ENCODE measurements at regions not wholly inside any gene's neighbourhood (a gene's known extent, or its start where the extent isn't known, plus 50 kb on each side); places are given as distances from the start of the nearest gene placed in this dataset.
"Not testable (repeated sequence)": the region's sequence is repeated elsewhere in the genome, so short reads cannot be mapped to it uniquely, and the experiment has no call there.

DNA sequence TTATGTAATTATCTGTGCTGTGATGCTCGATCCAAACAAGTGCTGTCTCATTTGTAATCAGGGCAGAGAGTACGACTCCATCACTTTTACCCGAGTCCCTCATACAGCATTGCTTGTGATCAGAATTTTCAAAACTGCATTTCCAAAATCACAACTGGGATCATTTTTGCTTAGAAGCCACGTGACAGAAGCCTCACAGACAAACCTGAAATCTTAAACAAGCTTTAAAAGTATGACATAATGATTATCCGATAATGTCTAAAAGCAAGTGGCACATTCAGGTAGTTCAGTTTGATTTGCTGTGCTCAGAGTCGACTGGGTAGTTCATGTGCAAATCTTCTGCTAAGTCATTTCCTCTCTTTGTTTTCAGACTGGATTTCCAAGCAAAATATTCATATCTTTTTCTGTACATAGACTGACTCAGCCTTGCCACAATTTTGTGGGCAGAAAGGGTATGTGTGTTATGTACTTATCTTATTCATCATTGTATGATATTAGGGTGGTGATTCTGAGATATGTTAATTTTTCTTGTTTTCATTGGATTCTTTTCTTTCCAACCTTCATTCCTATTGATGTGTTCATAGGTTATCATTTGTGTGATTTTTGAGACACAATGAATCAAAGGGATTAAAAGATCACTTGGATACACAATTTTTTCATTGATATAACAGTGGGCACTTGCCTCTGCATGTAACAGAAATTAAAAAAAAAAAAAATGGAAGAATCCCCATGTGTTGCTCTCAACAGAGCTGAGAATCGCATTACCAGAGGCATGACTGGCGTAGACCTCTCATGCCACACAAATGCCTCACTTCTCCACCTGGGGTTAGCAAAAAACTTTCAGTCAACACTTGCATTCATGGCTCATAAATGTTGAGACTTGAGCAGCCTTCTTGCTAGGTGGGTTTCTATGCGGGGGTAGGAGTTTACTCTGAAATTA, 355.7 kb downstream of the LTN1 start:
- DNase-seq: no peak

DNA sequence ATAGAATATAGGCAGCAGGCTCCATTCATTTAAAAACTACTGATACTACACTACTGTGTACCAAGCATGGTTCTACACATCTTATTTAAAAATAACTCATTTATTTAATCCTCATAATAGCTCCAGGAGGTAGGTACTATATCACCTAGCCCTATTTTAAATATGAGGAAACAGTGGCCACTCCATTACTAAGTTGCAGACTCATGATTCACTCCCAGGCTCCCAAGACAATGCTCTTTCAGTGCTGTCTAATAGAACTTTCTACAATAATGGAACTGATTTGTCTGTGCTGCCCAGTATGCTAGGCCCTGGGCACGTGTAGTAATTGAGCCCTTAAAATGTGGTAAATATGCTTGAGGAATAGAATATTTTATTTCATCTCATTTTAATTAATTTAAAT, 357.1 kb downstream of the LTN1 start:
- no peak for DNase-seq

DNA sequence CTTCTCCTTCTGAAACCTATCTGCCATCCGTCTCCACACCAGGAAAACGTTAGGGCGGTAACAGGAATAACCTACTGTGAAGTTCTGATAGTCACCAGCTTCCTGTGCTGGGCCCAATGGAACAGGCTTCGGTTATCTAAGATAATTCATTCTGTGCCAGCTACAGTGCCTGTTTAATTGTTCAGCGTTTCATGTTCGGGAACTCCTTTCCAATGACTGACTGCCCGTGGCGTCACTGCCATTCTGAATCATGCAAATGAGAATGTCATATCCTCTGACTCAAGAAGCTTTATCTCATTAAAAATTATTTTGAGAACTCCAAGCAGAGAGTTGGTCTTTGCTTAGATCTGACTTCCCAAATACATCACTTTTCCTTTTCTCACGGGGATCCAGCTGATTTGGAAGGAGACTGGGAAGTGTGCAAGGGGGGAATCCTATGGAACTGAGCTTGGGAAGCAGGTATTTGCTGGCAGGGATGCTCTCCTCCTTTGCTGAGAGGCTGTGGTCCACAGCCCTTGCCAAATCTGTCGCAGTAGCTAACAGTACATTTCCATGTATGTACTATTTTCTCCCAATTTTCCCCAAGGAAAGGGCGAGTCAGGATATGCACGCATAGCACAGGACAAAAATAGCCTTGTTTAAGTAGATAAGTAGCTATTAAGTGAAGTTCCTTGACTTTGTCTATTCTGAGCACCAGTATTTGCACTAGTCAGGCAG, 358.7 kb downstream of the LTN1 start:
- DNase-seq: no peak

DNA sequence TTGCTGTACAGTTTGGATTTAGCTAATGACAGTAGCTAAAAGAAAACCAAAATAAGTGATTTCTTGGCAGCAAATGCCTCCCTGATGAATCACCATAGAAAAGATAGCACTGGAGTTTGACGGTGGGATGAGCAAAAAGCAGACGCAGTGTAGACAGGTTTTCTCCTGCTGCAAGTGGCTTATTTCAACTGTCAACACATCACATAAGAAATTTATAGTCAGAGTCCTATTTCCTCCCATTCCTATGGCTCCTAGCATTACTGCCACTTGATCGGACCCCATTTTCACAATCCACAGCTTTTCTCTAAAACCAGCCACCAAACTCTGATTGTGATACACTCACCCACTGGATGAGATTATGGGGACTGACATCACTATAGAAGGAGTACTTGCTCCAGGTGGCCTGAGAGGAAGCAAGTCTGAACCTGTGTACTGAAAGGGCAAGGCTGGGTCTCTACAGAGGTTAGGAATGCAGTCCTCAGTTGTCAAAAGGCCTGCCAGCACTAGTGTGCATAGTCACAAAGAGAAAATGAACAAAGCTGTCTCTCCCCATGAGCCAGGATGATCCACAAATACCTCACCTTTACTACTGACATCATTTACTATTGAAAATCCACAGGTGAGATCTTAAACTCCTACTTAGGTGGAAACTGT, 359.8 kb downstream of the LTN1 start:
- DNase-seq: no peak

DNA sequence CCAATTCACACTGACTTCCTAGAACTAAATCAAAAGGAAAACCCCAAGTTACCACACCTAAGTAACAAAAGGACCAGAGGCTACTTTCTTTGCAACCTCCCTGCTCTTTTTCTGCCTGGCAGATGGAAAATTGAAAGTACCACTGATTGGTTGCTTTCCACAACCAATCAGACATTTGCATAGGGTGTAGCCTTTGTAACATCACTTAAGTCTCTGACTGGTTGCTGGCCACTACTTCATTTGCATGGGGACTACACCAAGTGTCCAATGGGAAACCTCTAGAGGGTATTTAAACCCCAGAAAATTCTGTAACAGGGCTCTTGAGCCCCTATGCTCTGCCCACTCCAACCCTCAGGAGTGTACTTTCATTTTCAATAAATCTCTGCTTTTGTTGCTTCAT, 365.0 kb downstream of the LTN1 start:
- no peak for DNase-seq

DNA sequence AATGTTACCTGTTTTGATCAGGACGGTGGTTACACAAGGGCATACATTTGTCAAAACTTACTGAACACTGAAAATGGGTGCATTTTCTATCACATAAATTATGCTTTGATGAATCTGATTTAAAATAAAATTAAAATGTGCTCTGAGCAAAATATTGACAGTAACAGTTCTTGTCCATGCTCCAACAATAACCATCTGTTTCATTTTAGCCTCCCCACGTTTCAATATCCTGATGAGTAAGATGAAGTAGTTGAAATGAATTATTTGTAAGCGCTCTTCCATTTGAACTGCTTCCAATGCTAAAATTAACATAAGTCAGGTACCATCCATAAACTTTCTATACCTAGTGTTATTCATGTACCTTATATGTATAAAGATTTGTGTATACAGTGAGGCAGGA, 365.4 kb downstream of the LTN1 start:
- DNase-seq: no peak

DNA sequence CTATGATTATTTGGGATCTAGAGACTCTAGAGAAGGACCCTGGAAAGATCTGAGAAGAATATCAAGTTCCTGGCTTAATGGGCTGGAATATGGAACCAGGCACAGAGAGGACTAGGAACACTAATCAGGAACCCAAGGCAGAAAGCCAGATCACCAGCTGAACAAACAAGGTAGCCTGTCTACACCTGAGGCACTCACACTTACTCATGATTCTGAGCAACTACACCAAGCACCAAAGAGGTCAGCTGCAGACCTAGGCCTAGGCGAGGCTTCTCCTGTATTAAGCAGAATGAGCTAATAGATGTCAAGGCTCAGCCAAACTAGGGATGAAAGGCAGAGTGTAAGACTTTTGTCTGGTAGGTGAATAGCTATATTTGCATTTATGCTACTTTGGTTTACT, 368.1 kb downstream of the LTN1 start:
- DNase-seq: no peak

DNA sequence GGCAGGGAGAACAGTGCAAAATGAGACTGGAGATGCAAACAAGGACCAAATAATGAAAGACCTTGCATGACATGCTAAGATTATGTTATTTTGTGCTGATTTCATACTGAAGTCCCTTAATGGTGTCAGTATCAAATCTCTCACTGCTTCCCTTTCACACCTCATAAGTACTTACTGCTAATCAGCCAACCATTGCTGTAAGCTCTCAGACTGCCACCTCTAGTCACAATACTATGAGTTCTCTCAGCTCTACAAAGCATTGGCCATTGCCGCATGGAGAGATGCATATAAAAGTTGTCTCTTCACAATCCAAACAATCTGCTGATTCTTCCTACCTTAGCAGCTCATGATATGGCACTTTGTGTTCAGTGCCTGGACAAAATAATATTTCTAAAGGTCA, 375.4 kb downstream of the LTN1 start:
- no peak for DNase-seq

DNA sequence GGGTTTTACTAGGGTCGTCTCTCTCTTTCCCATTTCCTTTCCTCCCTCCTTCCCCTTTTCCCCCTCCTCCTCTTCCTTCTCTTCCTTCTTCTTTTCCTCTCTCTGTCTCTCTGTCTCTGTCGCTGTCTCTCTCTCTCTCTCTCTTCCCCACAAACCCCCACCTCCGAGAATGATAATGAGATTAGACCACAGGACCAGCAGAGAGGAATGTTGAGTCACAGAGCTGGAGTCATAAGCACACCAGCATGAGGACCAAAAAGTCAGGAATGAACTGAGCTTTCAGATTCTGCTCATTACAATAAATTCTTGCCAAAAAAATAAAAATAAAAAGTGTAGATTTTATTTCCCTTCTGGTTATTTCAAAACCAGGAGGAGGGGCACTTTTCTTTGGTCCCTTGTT, 377.4 kb downstream of the LTN1 start:
- no peak for DNase-seq

DNA sequence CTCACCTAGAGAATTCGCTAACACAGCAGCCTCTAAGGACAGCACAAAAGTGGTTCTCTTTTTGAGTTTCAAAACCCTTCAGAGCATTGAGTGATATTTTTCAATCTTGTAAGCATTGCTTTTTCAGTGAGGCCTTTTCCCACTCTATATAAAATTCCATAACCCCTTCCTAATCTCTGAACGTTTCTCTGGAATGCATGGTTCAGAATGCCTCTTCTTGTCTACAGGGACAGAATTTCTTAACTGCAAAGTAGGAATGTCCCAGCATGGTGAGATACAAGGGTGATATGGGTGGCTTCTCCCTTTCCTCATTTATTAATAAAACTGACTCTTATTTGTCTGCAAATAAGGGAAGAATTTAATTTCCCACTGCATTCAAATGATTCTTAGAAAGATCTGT, 377.9 kb downstream of the LTN1 start:
- DNase-seq: no peak

DNA sequence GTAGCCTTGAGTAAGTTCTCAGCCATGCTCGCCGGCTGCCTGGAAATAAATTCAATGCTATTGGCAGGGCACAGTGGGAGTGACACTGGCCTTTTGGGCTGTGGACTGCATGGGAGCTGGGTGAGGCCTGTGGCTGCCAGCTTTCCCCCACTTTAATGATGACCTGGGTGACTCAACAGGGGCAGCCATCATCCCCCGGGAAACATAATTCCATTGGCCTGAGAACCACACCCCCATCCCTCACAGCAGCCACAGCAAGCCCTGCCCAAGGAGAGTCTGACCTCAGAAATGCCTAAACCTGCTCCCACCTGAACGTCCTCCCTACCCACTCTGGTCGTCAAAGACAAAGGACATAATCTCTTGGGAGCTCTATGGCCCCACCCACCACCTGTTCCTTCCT, 384.0 kb downstream of the LTN1 start:
- DNase-seq: no peak

DNA sequence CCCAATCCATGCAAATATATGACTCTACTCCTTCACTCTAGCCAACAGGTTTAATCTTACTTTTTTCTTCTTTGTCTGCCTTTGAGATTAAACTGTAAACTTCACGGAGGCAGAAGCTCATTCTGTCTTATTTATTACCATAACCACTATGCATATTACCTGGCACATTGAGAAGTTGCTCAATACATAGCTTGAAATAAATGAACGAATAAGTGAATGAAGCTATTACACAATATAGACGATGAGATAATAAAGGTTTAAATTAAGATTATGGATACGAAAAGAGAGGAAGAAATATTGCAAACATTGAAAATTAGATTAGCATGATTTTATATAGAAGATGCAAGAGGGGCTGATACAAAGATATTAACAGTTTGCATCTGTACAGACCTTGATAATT, 385.1 kb downstream of the LTN1 start:
- DNase-seq: no peak

DNA sequence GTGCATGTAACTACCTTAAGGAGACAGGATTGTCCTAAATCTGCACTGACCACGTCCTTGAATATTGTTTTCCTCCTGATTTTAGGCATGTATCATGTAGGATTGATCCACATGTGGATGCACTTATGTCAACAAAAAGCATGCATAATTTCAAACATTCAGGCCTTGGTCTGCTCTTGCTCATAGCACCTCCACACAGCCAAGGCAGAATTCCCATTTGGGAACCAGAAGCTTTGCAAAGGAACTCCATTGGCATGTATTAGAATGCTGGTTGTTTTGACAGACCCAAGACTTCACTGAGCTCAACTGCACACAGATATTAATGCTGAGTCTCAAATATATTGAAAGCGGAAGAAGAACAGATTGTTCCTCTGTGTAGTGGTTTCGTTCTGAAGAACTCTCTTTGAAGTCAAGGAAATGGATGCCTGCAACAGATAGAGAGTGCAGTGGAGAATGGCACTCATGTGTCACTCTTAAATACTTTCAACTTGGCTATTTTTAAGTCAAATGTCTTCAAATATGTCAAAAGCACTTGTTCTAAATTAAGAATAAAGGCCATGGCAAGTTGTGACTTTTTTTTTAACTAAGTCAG, 387.6 kb downstream of the LTN1 start:
- DNase-seq: no peak

DNA sequence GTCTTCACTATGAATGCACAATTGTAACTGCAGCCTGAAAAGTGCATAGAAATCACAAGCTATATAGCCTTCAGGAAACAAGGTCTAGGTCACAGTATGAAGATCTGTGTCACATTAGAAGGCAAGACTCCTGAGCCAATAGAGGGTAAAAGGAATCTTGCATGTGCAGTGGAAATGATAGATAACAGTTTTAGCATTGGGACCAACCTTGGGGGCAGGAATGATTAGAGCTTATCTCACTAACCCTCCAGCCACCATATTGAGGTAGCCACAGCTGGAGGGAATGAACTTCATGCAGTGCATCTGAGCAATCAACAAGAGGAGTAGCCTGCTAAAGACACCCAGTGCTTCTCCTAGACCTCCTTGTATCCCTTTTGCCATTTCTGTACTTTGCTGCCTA, 390.1 kb downstream of the LTN1 start:
- no peak for DNase-seq

DNA sequence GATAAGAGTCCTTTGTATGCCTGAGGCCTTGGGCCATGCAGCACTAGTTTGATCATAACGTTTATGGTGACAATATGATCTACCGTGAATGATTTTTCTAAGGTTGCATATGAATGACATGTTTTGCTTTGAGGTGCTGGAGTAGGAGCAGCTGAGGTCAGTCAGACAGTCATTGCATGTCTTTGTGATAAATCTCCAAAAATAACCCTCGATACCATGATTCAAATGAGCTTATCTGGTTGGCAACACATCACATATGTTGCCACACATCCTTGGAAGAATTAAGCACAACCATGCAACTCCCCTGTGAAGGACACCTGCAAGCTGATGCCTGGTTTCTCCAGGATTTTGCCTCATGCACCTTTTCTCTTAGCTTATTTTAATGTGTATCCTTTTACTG, 394.5 kb downstream of the LTN1 start:
- DNase-seq: no peak

DNA sequence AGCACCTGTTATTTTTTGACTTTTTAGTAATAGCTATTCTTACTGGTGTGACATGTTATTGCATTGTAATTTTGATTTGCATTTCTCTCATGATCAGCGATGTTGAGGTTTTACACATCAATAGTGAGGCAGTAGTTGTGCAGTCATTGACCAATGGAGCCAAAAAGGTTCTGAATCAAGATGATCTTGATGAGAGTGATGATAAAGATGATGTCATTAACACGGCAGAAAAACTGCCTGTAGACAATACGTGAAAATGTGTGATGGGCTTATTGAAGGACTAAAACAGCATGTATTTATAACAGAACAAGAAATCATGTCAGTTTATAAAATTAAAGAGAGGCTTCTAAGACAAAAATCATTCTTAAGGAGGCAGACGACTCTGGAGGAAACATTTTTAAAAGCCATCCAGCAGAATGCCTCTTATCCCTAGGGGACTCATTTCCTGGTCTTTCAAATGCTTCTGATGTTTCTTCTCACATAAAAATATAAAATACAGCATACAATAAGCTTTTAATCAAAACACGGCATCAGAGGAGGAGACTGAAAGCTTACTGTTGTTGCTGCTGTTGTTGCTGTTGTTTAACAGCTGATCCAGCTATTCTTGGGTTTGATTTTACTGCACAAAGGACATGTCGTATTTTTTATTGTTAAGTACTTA, 400.3 kb downstream of the LTN1 start:
- no peak for DNase-seq

DNA sequence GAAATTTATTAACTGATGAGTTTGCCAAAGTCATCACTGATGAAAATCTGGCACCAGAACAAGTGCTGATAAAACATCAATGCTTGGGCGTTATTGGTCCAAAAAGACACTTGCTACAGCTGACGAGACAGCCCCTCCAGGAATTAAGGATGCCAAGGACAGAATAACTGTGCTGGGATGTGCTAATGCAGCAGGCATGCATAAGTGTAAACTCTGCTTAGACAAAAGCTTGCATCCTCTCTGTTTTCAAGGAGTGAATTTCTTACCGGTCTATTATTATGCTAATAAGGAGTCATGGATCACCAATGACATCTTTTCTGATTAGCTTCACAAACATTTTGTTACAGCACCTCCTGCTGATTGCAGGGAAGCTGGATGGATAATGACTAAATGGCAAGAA, 402.0 kb downstream of the LTN1 start:
- no peak for DNase-seq

DNA sequence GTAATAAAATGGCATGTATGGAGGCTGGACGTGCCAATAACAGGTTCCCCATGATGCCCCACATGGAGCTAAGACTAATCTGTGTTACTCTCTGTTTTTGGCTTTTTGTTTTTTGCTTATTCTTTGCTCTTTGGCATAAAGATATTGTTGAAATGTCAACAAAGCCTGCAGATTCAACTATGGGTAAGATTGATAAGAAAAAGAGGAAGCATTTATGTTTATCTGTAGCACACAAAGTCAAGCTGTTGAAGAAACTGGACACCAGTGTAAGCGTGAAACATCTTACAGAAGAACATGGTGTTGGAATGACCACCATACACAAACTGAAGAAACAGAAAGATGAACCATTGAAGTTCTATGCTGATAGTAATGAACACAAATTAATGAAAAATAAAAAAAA, 402.7 kb downstream of the LTN1 start:
- DNase-seq: no peak

DNA sequence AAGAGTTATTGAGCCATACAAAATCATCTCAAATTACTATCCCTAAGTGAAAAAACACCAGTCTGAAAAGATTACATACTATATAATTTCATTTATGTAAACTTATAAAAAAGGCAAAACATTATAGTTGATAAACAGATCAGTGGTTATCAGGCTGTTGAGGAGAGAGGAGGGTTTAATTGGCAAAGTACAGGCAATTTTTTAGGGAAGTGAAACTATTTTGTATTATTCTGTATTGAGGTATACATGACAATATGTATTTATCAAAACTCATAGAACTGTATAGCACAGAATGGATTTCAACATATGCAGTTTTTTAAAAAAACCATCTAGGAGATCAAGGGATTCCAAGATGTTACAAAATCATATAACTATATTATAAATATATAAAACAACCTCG, 403.7 kb downstream of the LTN1 start:
- no peak for DNase-seq

DNA sequence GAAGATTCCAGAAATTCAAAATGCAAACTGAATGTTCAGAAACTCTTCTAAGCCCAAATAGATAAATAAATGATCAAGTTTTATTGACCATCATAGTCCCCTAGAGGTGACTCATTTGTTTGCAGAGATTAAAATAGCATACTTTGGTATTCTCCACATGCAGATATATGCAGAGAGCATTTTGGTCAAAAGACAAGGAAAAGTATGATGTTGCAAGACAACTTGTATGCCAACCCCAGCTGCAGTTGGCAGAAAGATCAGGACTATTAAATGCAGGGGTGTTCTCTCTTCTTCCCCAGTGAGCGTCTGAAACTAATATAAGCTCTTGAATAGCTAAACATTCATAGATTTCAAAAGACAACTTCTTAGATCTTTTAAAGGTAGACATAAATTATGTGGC, 404.9 kb downstream of the LTN1 start:
- no peak for DNase-seq

DNA sequence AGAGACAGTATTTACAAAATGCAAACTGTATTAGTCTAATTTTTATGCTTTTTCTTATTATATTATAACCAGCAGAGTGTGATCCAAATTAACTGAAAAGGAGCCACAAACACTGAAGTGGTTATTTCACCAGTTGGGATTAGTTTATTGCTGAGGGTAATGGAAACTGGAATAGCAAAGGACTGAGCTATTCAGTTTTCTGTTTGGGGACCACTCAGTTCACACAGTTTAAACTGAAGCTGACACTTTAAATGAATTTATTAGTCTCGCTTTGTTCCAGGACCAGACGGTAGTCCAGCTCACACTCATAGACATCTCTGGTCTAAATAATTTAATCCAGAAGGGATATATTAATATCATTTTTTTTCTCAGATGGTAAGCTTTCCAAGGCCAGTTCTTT, 410.7 kb downstream of the LTN1 start:
- no peak for DNase-seq

DNA sequence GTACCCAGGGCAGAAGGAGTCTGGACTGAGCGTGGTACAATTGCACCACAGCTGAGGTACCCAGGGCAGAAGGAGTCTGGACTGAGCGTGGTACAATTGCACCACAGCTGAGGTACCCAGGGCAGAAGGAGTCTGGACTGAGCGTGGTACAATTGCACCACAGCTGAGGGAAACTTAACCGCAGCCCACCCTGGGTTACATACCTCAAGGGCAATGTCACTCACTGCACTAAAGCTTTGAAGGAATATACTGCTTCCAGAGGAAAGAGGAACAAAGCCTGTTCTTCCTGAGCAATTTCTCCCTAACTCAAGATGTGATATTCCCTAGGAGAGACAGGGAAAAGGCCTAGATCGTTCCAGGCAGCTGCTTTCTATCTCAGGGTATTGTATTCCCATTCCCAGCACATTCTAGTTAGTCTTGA, 411.4 kb downstream of the LTN1 start:
- DNase-seq: not testable (repeated sequence)

DNA sequence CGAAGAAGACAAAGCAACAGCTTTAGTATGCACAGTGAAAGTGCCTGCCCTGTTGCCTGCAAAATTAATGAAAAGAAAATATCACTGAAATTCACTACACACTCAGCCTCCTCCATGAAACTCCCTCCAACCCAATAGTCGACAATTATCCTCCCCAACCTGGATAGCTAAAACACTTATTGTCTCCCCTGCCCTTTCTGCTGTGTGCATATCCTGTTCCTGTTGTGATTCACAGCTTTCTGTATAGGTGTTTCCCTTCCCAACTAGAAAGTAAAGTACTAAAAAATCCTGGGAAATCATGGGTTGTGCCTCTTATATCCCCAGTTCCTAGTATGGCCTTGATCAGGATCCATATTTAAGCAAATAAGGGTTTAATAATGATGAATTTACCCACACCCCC, 412.1 kb downstream of the LTN1 start:
- DNase-seq: no peak
